ENCODE measurements at regions not wholly inside any gene's neighbourhood (a gene's known extent, or its start where the extent isn't known, plus 50 kb on each side); places are given as distances from the start of the nearest gene placed in this dataset.

- DNase-seq (ENCODE audit: low read depth): no peak
- TF ChIP-seq CTCF (IDR thresholded peaks at IDR 0.05; ENCODE audit: low read length, missing control alignments): no peak
- H3K4me3 ChIP-seq (replicated peaks; ENCODE audit: low read depth, low read length): no peak overlapping the region
Measured at GRCh38 chr5:126686451-126687126, 85.8 kb downstream of the PHAX start.

- no peak for TF ChIP-seq CTCF (IDR thresholded peaks at IDR 0.05; ENCODE audit: low read length, missing control alignments)
- DNase-seq (ENCODE audit: low read depth): no peak
- no peak overlapping the region for H3K4me3 ChIP-seq (replicated peaks; ENCODE audit: low read depth, low read length)
Measured at GRCh38 chr5:126692971-126693370, 84.0 kb upstream of the LMNB1 start.

GRCh38 chr5:126693806-126694205 is 83.1 kb upstream of the LMNB1 start:
- TF ChIP-seq CTCF (IDR thresholded peaks at IDR 0.05; ENCODE audit: low read length, missing control alignments): no peak
- no peak overlapping the region for H3K4me3 ChIP-seq (replicated peaks; ENCODE audit: low read depth, low read length)

GRCh38 chr5:126694403-126694802 is 82.5 kb upstream of the LMNB1 start:
- no peak for DNase-seq (ENCODE audit: low read depth)
- TF ChIP-seq CTCF (IDR thresholded peaks at IDR 0.05; ENCODE audit: low read length, missing control alignments): no peak
- H3K4me3 ChIP-seq (replicated peaks; ENCODE audit: low read depth, low read length): no peak overlapping the region

More at GRCh38 chr5:126693806-126694205, 83.1 kb upstream of the LMNB1 start:
- DNase-seq (ENCODE audit: low read depth): no peak

GRCh38 chr5:126695091-126695490 is 81.8 kb upstream of the LMNB1 start:
- no peak overlapping the region for H3K4me3 ChIP-seq (replicated peaks; ENCODE audit: low read depth, low read length)
- TF ChIP-seq CTCF (IDR thresholded peaks at IDR 0.05; ENCODE audit: low read length, missing control alignments): no peak
- no peak for DNase-seq (ENCODE audit: low read depth)

- no peak for DNase-seq (ENCODE audit: low read depth)
Measured at GRCh38 chr5:126707080-126707479, 69.9 kb upstream of the LMNB1 start.

More at GRCh38 chr5:126707080-126707479, 69.9 kb upstream of the LMNB1 start:
- no peak overlapping the region for H3K4me3 ChIP-seq (replicated peaks; ENCODE audit: low read depth, low read length)
- no peak for TF ChIP-seq CTCF (IDR thresholded peaks at IDR 0.05; ENCODE audit: low read length, missing control alignments)
